GM21367 (cell line): ENCODE measurements at regions not wholly inside any gene's neighbourhood (a gene's known extent, or its start where the extent isn't known, plus 50 kb on each side); places are given as distances from the start of the nearest gene placed in this dataset.

Experiments
- ATAC-seq: cut with Tn5 transposase; IDR thresholded peaks from one replicate; pipeline ENCODE4 v1.9.1; 2021; ENCODE audit not compliant: unreplicated experiment

- ATAC-seq = no peak
Observed at GRCh38 chr4:108529102-108529501, 91.3 kb upstream of the RPL34 start.

GRCh38 chr4:108527723-108528122 is 92.7 kb upstream of the RPL34 start:
- no peak for ATAC-seq

DNA sequence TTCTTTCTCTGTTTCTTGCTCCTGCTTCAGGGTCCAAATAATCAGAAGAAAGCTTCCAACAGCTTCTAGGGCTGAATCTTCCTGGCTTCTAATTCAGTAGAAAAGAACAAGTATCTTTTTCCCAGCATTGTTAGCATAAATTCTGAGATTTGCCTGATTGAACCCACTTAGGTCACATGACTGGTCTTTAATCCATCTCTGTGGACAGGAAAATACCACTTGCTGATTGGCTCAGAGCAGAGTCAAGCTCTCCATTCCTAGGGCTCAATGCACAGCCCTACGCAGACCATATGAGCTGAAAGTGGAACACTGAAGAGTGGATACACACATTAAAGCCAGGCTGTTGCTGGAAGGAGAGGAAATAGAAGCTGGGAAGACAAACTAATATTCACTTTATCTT is 99.6 kb upstream of the RPL34 start:
- no peak for ATAC-seq

- ATAC-seq = no peak
Observed at GRCh38 chr4:108519911-108520601, 100.3 kb upstream of the RPL34 start.

GRCh38 chr4:108519208-108519833 is 101.1 kb upstream of the RPL34 start:
- no peak for ATAC-seq

- ATAC-seq = no peak
Observed at GRCh38 chr4:108512615-108513505, 107.5 kb upstream of the RPL34 start.

DNA sequence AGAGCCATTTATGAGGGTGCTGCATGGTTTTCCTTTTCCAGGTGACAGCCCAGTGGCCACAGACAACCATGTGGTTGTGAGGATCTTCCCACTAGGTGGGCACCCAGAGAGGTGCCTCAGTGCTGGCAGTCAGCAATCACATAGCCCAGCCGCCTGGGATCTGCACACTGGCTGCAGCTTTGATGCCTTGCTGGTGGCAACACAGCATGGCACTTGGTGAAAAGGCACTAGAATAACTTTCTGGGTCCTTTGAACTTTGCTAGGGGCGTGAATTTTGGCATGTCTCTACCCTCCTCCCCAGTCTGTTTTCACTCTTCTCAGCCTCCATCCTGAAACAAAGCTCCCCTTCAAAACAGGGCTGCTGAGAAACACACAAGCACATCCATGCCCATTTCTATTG is 108.8 kb upstream of the RPL34 start:
- ATAC-seq = no peak

DNA sequence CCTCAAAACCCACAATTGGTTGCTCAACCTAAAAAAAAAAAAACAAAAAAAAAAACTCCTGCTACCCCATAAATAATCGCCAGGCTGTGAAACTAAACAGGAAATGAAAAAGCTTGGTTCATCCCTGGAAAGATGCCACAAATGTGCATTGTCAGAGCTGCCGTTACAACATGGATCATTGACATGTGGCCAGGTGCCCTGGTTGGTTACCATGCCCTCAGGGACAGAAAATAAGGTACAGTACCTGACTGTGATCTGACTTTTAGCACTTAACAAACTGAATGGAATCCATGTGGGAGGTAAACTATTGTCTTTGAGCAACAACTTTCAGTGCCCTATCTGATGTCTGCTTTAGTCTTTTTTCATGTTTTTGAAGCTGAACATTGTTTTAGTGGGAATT is 118.0 kb upstream of the RPL34 start:
- ATAC-seq = no peak

DNA sequence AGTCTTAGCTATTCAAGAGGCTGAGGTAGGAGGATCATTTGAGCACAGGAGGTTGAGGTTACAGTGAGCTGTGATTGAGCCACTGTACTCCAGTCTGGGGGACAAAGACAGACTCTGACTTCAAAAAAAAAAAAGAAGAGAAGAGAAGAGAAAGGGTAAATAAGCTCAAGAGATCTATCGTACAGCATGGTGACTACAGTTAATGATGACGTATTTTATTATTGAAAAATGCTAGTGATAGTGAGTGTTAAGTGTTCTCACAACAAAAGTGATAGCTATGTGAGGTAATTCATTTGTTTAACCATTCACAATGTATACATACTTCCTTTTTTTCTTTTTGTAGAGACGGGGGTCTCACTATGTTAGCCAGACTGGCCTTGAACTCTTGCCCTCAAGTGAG is 121.5 kb upstream of the RPL34 start:
- no peak for ATAC-seq

GRCh38 chr4:108493596-108493931 is 126.8 kb upstream of the RPL34 start:
- no peak for ATAC-seq

DNA sequence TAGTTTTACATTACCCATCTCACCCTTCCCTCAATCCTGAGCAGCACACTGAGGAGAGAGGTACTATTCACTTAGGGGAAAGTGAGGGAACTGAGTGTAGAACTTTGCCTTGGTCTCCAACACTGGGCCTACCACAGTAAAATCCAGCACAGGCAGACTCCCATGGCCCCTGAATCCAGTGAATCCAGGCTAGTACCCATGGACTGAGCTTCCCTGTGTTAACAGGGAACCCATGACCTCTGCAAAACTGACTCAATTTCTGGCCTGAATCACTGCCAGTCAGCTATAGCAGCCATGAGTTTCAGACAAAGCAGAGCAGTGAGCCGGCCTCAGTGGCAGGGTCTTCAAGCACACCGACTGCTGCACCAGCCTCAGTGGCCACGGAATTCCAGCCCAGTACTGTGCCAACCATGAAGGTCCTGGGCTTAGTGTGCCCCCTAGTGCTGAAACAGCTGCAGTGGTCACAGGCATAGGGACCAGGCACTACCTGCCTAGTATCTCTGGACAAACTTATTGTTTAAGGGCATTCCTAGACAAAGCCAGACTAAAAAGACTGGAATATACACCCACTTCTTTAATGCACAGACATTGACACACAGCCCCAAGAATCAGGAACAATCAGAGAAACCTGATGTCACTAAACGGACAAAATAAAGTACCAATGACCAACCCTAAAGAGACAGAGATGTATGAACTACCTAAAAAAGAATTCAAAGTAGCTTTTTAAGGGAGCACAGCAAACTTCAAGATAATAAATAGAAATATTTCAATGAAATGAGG is 127.4 kb upstream of the RPL34 start:
- no peak for ATAC-seq

- no peak for ATAC-seq
Observed at GRCh38 chr4:108488865-108489264, 131.5 kb upstream of the RPL34 start.

- ATAC-seq = no peak
Observed at GRCh38 chr4:108486046-108486445, 134.3 kb upstream of the RPL34 start.

- ATAC-seq = no peak
Observed at GRCh38 chr4:108484187-108484586, 136.2 kb upstream of the RPL34 start.

- ATAC-seq = no peak
Observed at GRCh38 chr4:108483650-108484049, 136.7 kb upstream of the RPL34 start.

- no peak for ATAC-seq
Observed at GRCh38 chr4:108483079-108483478, 137.3 kb upstream of the RPL34 start.

- ATAC-seq = no peak
Observed at GRCh38 chr4:108480881-108481280, 139.5 kb upstream of the RPL34 start.

DNA sequence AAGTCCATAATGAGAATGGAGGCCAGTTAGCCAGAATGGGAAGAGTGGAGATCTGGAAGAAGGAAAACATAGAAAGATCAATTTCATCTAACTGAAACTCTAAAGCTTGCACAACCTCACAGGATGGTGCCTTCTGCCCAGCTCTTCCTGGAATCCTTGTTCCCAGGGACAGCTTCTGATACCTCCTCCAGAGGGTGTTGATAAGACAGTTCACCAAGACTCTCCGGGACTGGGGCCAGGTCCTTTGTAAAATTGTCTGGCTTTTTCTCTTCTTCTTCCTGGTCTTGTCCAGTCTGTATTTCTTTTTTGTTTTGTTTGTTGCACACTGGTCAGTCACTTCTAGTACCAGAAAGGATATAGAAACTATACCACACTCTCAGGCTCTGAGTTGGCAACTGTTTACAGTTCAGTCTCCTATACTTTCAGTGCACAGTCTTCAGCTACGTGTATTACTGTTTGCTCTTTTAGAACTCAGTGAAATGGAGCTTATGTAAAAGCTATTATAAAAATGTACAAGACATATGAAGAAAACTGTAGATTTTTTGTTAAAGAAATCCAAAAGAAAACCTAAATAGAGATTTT is 142.8 kb upstream of the RPL34 start:
- no peak for ATAC-seq

DNA sequence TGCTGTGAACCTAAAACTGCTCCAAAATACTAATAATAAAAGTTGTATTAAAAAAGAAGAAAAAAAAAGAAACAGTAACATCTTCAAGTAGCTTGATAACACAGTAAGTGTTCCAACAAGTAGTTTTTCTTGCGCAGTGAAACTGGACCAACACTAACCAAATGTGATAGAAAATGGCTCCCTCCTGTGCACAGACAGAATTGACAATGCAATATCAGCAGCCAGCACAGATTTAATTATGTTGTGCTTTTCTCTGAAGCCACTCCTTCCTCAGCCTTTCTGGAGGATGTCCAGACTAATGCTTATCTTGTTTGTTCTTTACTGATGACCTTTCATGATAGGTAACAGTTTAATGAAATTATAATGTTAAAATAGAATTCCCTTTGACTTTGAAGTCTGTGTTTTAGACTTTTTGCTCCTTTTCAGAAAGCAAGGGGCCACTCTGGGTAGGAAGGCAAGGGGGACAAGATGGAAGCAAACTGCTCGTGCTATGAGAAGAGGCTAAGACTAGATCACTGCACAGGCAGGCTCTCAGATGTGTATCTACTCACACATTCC is 147.1 kb upstream of the RPL34 start:
- ATAC-seq = no peak
